PC-9 (cell line): ENCODE measurements at regions not wholly inside any gene's neighbourhood (a gene's known extent, or its start where the extent isn't known, plus 50 kb on each side); places are given as distances from the start of the nearest gene placed in this dataset.

Experiments used
- EZH2 ChIP-seq: fragments of 200-600 bp; sonication (generic); IDR thresholded peaks from 2 replicates; pipeline ENCODE4 v1.8.0; 2017; ENCODE audit warnings: antibody characterized with exemption, low read depth
- TF ChIP-seq, protein P1 (sequence below): fragments of 200-600 bp; sonication (generic); conservative IDR thresholded peaks from 2 replicates; pipeline ENCODE4 v1.6.1; 2017; ENCODE audit warnings: mixed run types, antibody characterized with exemption, mild to moderate bottlenecking, moderate library complexity

DNA sequence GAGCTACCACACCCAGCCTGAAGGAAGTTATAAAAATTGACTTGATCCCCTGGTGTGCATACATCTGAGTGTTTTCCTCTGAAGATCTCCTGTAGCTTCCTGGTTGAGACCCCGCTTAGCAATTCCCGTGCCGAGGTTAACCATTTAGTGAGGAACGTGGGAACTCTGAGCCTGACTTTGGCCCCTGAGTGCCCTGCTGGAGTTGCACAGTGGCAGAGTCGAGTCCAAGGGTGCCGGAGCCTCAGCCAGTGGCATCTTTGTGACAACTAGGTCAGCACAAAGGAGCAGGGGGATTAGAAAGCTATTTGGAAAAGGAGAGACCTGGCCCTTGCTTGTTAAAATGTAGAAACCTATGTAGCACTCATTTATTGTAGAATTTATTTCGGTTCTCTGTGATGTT is 561.2 kb upstream of the SALL3 start:
- TF ChIP-seq, protein P1, sequence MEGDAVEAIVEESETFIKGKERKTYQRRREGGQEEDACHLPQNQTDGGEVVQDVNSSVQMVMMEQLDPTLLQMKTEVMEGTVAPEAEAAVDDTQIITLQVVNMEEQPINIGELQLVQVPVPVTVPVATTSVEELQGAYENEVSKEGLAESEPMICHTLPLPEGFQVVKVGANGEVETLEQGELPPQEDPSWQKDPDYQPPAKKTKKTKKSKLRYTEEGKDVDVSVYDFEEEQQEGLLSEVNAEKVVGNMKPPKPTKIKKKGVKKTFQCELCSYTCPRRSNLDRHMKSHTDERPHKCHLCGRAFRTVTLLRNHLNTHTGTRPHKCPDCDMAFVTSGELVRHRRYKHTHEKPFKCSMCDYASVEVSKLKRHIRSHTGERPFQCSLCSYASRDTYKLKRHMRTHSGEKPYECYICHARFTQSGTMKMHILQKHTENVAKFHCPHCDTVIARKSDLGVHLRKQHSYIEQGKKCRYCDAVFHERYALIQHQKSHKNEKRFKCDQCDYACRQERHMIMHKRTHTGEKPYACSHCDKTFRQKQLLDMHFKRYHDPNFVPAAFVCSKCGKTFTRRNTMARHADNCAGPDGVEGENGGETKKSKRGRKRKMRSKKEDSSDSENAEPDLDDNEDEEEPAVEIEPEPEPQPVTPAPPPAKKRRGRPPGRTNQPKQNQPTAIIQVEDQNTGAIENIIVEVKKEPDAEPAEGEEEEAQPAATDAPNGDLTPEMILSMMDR, result no peak
- no peak for TF ChIP-seq EZH2
